HEK293T (cell line): ENCODE measurements at regions not wholly inside any gene's neighbourhood (a gene's known extent, or its start where the extent isn't known, plus 50 kb on each side); places are given as distances from the start of the nearest gene placed in this dataset.

Source experiments
- SP1 ChIP-seq: fragments of 450-650 bp; IDR thresholded peaks from 2 replicates; pipeline ENCODE4 v1.6.1; 2017
- TF ChIP-seq, protein P1 (sequence below): fragments of 450-650 bp; IDR thresholded peaks from 2 replicates; pipeline ENCODE4 v1.6.1; 2016

DNA sequence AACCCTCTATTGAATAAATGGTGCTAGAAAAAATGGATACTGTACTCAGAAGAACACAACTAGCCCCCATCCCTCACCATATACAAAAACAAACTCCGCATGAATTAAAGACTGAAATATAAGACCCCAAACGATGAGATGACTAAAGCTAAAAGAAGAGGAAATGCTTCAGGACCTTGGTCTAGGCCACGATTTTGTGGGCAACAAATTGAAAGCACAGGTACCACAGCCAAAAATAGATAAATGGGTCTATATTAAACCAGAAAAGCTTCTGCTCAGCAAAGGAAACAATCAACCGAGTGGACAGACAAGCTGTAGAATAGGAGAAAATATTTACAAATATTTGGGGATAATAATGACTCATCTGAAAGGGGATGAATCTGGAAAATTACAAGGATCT, 86.4 kb upstream of the DHRSX start:
- no peak for TF ChIP-seq SP1
- TF ChIP-seq, protein P1, sequence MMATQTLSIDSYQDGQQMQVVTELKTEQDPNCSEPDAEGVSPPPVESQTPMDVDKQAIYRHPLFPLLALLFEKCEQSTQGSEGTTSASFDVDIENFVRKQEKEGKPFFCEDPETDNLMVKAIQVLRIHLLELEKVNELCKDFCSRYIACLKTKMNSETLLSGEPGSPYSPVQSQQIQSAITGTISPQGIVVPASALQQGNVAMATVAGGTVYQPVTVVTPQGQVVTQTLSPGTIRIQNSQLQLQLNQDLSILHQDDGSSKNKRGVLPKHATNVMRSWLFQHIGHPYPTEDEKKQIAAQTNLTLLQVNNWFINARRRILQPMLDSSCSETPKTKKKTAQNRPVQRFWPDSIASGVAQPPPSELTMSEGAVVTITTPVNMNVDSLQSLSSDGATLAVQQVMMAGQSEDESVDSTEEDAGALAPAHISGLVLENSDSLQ, result no peak
